HG03108 (cell line): ENCODE measurements at regions not wholly inside any gene's neighbourhood (a gene's known extent, or its start where the extent isn't known, plus 50 kb on each side); places are given as distances from the start of the nearest gene placed in this dataset.

ENCODE experiments used
- ATAC-seq: cut with Tn5 transposase; IDR thresholded peaks from one replicate; pipeline ENCODE4 v1.9.1; 2021; ENCODE audit warnings: moderate library complexity; ENCODE audit not compliant: unreplicated experiment

GRCh38 chrX:45894864-45895645 lies 650.2 kb downstream of the ZNF674 start:
- no peak for ATAC-seq

- ATAC-seq: no peak
Measured at GRCh38 chrX:45889471-45889870, 655.8 kb downstream of the ZNF674 start.

GRCh38 chrX:45888518-45888917 lies 656.7 kb downstream of the ZNF674 start:
- no peak for ATAC-seq

GRCh38 chrX:45885931-45886330 lies 659.3 kb downstream of the ZNF674 start:
- ATAC-seq: no peak

GRCh38 chrX:45879512-45879911 lies 665.7 kb downstream of the ZNF674 start:
- no peak for ATAC-seq

GRCh38 chrX:45876206-45876605 lies 669.0 kb downstream of the ZNF674 start:
- no peak for ATAC-seq

GRCh38 chrX:45873781-45874180 lies 671.4 kb downstream of the ZNF674 start:
- ATAC-seq: no peak

GRCh38 chrX:45872480-45872879 lies 671.8 kb upstream of the DIPK2B start:
- no peak for ATAC-seq

GRCh38 chrX:45868425-45868824 lies 667.7 kb upstream of the DIPK2B start:
- no peak for ATAC-seq

- ATAC-seq: no peak
Measured at GRCh38 chrX:45862801-45863200, 662.1 kb upstream of the DIPK2B start.

- ATAC-seq: no peak
Measured at GRCh38 chrX:45860450-45860849, 659.8 kb upstream of the DIPK2B start.

- ATAC-seq: no peak
Measured at GRCh38 chrX:45859407-45859806, 658.7 kb upstream of the DIPK2B start.

GRCh38 chrX:45852884-45853283 lies 652.2 kb upstream of the DIPK2B start:
- ATAC-seq: no peak

- no peak for ATAC-seq
Measured at GRCh38 chrX:45851434-45851991, 650.8 kb upstream of the DIPK2B start.

GRCh38 chrX:45850775-45851433 lies 650.2 kb upstream of the DIPK2B start:
- no peak for ATAC-seq

- ATAC-seq: no peak
Measured at GRCh38 chrX:45850197-45850774, 649.6 kb upstream of the DIPK2B start.

- no peak for ATAC-seq
Measured at GRCh38 chrX:45849261-45849862, 648.7 kb upstream of the DIPK2B start.

- ATAC-seq: no peak
Measured at GRCh38 chrX:45847961-45848360, 647.3 kb upstream of the DIPK2B start.

- ATAC-seq: no peak
Measured at GRCh38 chrX:45846328-45846727, 645.7 kb upstream of the DIPK2B start.

- no peak for ATAC-seq
Measured at GRCh38 chrX:45845142-45845541, 644.5 kb upstream of the DIPK2B start.

- no peak for ATAC-seq
Measured at GRCh38 chrX:45843518-45843917, 642.8 kb upstream of the DIPK2B start.
